T-helper 1 cell (primary cell): ENCODE measurements at regions not wholly inside any gene's neighbourhood (a gene's known extent, or its start where the extent isn't known, plus 50 kb on each side); places are given as distances from the start of the nearest gene placed in this dataset.

Experiments
- DNase-seq, 5 donors: peaks; one replicate each; pipeline ENCODE4 v3.0.0-alpha.2; 2012 to 2020

- DNase-seq: no peak
These were observed 234.5 kb downstream of the METTL4 start for GRCh38 chr18:2336690-2337392.

- DNase-seq: peak; percentile 9 to 28 (median 20)
These were observed 233.7 kb downstream of the METTL4 start for GRCh38 chr18:2337552-2338141.

- DNase-seq: no peak
These were observed 232.7 kb downstream of the METTL4 start for GRCh38 chr18:2338601-2339000.

DNA sequence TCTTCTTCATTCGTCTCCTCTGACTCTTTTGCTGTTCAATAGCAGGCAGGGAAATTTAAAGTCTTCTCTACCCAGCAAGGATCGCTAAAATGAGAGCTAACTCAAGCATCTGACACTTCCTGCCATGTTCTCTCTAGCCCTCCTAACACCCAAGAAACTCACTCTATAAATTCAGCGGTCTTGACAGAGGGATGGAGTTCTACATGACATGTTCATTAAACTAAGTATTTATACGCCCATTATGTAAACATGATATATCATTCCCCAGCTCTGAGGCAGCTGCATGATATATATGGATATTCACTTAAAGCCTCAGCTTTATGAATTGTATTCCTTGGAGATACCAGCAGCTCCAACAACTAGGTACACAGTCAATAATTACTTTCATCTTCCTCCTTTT is 231.0 kb downstream of the METTL4 start:
- no peak for DNase-seq

GRCh38 chr18:2348003-2348402 is 223.3 kb downstream of the METTL4 start:
- DNase-seq: no peak

DNA sequence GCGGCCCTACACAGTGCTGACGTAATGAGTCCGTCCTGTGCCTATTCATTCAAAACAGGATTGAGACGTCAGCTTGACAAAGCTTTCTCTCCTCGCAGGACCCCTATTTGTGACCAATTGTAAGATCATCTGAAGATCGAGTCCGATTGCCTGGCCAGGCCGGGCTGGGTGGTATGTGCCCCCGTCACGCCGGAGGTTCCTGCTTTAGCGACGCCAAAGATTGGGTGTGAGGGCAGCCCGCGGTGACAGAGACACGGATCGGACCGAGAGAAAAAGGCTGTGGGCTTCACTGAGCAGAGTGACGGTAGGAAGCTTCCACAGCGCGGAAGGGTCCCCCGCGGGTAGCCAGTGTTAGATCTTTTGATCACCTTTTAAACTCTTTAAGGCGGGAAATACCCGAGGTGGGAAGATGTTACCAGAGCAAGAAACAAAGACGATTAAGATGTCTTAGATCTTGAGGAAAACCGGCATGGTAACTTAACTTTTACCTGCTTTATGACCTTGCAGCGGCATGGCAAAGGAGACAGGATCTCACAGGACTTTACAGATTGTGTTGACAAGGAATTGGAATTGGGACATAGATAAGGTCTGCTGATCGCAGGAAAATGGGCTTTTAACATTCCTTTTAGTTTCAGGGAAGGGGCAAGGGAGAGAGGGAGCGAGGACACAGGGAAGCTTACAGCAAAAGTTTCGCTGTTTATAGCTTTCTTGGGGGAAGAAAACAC is 220.0 kb downstream of the METTL4 start:
- no peak for DNase-seq

- DNase-seq: no peak
These were observed 217.0 kb downstream of the METTL4 start for GRCh38 chr18:2354292-2354691.

DNA sequence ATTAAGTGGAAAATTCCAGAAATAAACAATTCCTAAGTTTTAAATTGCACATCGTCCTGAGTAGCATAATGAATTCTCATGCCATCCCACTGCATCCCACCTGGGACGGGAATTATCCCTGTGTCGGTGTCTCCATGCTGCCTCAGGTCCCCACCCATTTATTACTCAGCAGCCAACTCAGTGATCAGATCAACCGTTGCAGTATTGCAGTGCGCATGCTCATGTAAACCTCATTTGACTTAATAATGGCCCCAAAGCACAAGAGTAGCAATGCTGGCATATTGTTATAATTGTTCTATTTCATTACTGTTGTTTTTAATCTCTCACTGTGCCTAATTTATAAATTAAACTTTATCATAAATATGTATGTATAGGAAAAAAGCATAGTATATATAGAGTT is 214.4 kb downstream of the METTL4 start:
- DNase-seq: no peak

DNA sequence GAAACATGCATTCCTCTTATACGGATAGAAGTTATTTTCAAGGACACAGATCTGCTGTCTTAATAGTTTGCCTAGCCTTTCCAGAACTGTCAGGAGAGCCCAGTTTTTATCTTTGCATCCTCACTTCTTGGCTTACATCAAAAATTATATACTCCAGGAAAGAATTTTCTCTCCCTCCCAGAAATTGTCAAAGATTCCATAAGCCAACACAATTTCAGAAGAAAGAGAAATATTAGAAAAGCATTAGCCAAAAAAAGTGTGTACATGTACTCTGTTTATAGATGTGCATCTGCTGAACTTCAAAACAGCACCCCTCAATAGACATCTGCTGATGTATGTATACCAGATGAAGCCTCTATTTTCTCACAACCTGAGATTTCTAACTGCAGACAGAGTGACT is 210.4 kb downstream of the METTL4 start:
- DNase-seq: no peak

- DNase-seq: no peak
These were observed 203.2 kb downstream of the METTL4 start for GRCh38 chr18:2368102-2368501.

DNA sequence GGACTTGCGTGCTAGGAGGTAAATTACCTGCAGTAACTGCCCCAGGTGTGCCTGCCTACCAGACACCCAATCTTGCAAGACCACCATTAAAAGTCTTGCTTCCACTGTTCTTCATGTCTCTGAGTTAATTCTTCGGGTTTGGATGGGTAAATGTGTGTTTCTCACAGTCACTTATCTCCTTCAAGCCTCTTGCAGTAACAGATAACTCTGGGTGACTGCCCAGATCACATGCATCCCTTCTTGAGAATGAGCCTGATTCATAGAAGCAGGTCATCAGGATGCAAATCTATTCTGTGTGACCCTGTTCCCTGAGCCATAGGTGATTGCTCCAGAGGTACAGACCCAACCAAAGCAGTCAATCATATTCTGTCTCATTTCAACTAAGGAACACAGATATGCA is 194.6 kb downstream of the METTL4 start:
- DNase-seq: no peak

- no peak for DNase-seq
These were observed 191.2 kb downstream of the METTL4 start for GRCh38 chr18:2380101-2380500.

- DNase-seq: no peak
These were observed 189.8 kb downstream of the METTL4 start for GRCh38 chr18:2381539-2381938.

DNA sequence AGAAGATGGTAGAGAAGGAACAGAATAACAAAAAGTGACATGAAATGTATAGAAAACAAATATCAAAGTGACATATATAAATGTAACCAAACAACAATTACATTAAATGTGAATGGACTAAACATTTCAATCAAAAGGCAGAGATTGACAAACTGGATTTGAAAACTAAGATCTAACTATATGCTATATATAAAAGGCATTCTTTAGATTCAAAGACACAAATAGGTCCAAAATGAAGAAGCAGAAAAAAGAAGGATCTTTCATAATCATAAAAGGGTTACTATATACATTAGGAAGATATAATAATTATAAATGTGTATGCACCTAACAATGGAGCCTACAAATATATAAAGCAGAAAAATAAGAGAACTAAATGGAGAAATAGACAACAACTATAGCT is 183.7 kb downstream of the METTL4 start:
- DNase-seq: no peak

DNA sequence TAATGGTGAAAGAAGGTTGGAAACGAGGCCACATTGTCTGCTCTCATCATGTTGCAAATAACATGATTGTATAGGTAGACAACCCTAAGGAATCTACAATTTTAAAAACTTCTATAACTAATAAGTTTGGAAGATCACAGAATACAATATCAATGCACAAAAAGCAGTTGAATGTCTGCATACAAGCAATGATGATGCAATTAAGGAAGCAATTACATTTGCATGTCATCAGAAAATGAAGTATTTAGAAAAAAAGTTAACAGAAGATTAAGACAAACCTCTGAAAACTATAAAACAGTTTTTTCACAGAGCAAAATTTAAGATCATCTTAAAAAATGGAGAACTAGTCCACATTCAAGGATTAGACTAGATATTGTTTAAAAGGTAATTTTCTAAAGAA is 181.1 kb downstream of the METTL4 start:
- DNase-seq: no peak

DNA sequence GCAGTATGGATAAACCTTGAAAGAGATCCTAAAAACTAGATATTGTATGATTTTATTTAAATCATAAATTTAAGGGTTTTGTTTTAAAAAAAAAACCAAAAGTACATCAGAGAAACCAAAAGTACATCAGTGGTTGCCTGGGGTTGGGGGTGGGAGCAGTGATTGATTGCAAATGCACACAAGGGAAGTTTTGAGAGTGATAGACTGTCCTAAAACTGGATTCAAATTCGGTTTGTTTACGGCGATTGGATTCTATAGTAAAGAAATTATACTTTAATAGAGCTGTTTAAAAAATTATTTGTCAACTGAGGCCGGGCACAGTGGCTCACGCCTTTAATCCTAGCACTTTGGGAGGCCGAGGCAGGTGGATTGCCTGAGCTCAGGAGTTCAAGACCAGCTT is 179.8 kb downstream of the METTL4 start:
- no peak for DNase-seq

DNA sequence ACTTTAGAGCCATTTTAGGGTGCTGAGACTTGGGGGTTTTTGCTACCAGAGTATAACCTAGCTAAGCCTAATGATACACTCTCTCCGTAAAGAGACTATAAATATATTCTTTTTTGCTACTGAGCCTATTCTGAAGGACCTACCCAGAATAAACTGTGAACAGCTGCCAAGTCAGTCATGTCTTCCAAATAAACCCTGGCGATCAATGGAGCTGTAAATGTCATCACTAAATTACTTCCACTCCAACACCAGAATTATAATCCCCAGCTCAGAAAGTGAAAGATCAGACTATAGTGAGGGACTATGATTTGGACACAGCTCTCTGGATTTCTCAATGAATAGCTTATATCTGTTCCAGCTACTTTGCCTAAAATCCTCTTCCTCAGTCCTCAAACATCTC is 178.9 kb downstream of the METTL4 start:
- no peak for DNase-seq

DNA sequence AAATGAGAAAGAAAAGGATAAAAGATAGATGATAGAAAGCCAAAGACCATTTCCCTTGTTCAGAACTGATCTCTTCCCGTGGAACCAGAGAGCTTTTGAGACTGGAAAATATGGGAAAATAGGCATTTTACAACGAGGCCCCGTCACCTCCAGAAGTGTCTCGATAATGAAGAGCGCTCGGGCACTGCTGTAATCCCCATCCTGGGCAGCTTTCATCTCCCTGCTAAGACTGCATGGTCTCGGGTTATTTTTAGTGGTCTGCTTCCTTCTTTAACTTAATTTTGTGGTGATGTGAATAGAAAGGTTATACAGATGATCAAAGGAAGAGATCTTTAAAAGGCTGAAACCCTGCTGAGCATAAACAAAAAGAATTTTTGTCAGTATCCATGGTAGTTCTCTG is 176.6 kb downstream of the METTL4 start:
- no peak for DNase-seq

GRCh38 chr18:2395427-2396161 is 175.7 kb downstream of the METTL4 start:
- no peak for DNase-seq

- no peak for DNase-seq
These were observed 175.2 kb downstream of the METTL4 start for GRCh38 chr18:2396162-2396505.

DNA sequence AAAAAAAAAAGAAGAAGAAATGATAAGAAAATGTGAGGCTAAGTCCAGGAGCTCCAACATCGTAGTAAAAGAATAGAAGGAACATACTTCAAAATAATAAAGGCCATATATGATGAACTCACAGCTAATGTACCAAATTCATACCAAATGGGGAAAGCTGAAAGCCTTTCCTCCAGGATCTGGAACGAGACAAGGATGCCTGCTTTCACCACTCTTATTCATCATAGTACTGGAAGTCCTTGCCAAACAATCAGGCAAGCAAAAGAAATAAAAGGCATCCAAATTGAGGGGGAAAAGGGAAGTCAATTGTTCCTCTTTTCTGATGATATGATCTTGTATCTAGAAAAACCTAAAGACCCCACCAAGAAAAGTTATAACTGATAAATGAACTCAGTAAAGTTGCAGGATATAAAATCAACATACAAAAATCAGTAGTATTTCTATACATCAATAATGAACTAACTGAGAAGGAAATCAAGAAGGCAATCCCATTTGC is 170.6 kb downstream of the METTL4 start:
- no peak for DNase-seq

DNA sequence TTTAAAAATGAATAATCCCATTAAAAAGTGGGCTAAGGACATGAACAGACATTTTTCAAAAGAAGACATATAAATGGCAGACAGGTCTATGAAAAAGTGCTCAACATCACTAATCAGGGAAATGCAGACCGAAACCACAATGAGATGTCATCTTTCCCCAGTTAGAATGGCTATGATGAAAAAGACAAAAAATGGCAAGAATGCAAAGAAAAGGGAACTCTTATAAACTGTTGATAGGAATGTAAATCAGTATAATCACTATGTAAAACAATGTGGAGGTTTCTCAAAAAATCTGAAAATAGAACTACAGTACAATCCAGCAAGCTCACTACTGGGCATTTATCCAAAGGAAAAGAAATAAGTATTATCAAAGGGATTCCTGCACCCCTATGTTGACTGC is 169.2 kb downstream of the METTL4 start:
- no peak for DNase-seq

GRCh38 chr18:2406544-2406943 is 164.8 kb downstream of the METTL4 start:
- no peak for DNase-seq

GRCh38 chr18:2407961-2408360 is 163.3 kb downstream of the METTL4 start:
- no peak for DNase-seq
